ENCODE measurements at regions not wholly inside any gene's neighbourhood (a gene's known extent, or its start where the extent isn't known, plus 50 kb on each side); places are given as distances from the start of the nearest gene placed in this dataset.
A peak's percentile ranks its signal among the peaks of the same experiment; 100 is the strongest.
"Not testable (repeated sequence)": the region's sequence is repeated elsewhere in the genome, so short reads cannot be mapped to it uniquely, and the experiment has no call there.

DNA sequence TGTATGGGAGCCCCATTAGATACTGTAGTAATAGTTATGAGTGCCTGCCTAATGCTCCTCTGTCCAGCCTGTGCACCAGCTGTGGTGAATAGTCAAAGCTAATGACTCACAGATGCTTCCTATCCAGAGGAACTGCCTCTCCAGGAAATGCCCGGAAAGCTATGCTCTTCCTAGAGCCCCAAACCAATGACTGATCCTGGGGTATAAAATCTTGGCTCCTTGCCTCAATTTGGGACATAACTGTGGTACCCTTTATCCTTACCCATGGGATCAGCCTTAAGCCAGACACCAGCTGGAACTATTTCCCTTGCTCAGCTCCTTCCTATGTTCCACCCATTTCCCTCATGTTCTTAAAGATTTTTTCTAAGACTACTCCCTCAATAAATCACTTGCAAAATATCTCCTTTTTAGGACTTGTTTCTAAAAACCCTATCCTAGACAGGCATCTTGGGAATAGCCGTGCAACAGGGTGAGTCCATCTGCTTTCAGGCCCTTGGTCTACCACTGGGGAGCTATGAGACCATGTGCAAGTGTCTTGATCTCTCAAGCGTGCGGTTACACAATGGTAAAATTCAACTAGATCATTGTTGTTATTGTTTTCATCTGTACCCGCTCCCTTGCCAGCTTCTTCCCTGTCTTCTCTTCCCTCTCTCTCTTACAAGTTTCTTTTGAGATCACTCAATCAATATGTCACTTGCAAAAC is 283.7 kb downstream of the BTBD3 start:
- peak; percentile 0 to 28 for DNase-seq (ENCODE audit: low read depth in 2 of 2)

DNA sequence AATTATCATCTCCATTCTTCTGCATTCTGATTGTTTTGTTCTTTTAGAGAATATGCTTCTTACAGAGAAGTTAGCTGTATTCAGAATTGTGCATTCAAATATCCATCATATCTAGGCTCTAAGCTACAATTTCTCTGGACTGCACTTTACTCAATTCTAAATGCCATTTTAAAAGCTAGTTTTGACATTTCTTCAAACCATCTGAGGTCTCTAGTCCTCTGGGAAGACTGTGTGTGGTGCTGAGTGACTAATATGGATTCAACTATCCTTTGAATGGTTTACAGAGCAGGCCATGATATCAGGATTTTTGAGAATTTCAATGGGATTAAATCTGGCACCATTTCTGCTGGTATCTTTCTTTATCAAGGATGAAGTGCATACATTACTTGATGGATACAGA is 285.7 kb downstream of the BTBD3 start:
- DNase-seq (ENCODE audit: low read depth in 2 of 2): no peak

DNA sequence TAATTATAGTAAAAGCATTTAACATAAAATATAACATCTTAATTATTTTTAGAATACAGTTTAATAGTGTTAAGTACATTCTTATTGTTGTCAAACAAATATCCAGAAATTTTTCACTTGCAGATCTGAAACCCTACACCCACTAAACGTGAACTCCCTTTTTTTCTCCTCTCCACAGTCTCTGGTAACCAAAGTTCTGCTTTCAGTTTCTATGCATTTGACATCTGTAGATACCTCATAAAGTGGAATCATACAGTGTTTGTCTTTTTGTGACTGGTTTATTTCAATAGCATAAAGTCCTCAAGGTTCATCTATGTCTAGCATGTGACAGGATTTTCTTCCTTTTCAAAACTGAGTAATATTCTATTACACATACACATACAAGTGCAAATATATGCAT is 286.3 kb downstream of the BTBD3 start:
- DNase-seq (ENCODE audit: low read depth in 2 of 2): no peak

DNA sequence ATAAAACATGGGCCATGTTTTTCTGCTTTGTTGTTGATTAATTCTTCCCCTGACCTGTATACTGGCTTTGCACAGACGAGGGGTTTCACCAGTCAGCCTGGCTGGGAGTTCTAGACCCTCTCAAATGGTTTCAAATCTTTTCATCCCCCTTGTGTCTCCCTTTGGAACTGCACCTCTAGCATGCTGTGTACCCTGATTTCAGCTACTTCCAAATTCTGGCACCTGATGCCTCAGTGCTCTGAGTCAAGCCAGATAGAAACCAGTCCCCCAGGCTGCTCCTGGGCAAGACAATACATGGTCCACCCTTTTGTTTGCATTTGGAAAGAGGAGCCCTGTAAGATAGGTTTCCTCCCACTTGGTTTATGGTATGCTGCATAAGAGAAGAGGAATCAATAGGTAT is 290.2 kb downstream of the BTBD3 start:
- peak; percentile 30 to 67 for DNase-seq (ENCODE audit: low read depth in 2 of 2)

DNA sequence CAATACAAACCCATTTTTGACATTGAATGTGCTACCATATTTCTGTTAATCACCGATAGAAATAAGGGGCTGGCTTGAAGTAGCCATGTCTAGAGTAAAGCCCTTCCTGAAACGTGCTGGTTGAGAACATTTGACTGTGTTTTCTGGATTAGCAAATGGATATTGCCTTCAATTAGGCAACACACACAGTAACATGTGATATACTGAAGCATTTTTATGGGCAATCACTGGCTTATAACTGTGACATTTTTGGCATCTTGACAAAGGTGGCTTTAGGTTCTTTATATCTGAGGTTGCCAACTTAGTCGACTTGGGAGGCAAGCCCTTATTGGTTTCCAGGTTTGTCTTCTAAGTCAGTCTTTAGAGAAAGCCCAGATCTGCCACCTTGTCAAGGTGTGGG is 292.9 kb downstream of the BTBD3 start:
- no peak for DNase-seq (ENCODE audit: low read depth in 2 of 2)

DNA sequence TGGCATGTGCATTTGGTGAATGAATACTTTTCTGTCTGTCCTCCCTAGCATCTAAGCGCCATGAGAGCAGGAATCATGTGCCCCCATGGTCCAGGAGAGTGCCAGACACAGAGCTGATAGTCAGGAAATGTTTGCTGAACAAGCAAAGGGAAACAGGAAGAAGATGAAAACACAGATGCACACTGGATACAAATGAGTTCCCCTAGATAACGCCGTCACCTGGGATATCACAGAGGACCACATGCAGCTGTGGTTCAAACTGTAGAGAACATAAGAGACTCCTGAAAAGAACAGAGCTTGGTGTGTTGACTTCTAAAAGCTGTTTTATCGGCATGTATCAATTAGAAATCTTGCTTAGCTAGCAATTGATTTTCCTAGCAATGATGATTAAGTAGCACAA is 293.7 kb downstream of the BTBD3 start:
- peak in 1 of 2 donors; percentile 9 for DNase-seq (ENCODE audit: low read depth in 2 of 2)

DNA sequence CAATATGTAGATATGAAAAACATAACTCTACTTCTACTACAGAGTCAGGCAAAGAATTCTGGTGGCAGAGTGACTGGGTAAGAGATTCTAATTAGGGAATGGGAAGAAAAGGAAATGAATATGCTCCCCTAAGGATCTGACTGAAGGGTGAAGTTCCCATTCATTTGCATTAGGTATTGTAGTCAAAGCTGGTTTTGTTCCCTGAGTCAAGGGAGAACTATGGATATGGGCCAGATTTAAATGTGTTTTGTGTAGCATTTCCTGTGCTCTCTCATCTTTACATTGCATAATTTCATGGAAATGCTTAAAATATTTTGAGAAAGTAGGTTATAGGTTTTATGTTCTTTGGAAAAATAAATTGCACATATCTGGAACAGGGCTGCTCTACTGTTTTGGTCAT is 299.7 kb downstream of the BTBD3 start:
- no peak for DNase-seq (ENCODE audit: low read depth in 2 of 2)

DNA sequence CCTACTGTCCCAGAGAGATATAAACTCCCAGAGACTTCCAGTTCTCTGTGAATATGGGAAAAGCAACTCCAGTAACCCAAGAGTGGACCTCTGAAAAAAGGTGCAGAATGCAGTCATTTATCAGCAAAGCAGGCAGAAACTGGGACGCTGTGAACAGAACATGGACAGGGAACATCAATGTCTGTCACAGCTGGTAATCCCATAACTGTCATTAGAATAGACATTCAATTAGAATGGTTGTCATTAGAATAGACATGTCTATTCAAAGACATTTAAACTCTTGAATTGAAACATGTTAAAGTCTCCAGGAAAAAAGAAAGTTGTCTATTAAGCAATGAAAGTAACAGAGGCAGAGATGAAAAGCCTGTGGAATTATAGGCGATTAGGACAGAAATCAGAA is 302.1 kb downstream of the BTBD3 start:
- DNase-seq (ENCODE audit: low read depth in 2 of 2): no peak

DNA sequence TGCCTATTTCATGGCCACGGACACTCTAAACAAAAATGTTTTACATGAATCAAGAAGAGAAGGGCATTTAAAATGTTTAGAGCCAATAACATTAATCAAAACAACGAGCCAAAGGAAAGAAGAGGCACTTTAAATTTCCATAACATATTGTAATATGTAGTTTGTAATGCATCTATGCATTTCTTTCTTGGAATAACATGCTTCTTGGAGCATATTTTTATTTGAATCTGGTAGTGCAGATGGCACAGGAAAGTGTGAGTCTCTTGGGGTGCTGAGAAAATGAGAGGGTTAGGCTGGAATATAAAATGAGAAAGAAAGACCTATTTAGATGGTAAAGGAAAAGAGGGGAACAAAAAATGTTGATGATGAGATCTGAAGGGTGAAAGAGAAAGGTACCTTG is 305.4 kb downstream of the BTBD3 start:
- no peak for DNase-seq (ENCODE audit: low read depth in 2 of 2)

DNA sequence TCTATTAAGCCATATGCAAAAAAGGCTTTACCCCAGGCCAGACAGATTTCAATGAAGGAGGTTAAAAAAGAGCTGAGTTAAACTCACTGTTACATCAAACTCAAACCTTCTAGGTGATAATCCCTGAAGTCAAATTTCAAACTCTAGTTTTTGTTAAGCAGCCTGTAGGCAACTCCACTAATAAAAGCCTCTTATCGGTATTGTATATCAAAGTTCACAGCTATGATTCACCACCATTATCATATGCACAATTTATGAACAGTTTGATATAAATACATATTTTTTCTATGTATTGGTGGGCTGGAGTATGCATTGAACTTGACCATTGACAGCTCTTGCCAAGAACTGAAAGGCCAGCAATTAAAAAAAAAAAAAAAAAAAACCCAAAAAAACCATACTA is 308.2 kb downstream of the BTBD3 start:
- no peak for DNase-seq (ENCODE audit: low read depth in 2 of 2)

DNA sequence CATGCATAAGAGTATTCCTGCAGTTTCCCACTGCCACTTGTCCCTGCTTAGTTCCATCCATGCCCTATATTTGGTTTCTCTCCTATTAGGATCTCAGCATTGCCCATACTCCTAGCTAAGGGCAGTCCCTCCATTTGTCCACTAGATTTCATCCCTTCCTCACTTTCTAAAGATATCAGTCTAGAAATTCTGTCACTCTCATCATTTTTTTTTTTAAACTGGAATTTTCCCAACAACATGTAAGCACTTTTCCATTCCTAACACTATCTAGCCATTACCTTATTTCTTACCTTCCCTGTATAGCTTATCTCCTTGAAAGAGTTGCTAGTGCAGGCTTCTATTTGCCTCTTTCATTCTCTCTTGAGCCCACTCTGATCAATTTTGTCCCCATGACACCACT is 312.2 kb downstream of the BTBD3 start:
- no peak for DNase-seq (ENCODE audit: low read depth in 2 of 2)

DNA sequence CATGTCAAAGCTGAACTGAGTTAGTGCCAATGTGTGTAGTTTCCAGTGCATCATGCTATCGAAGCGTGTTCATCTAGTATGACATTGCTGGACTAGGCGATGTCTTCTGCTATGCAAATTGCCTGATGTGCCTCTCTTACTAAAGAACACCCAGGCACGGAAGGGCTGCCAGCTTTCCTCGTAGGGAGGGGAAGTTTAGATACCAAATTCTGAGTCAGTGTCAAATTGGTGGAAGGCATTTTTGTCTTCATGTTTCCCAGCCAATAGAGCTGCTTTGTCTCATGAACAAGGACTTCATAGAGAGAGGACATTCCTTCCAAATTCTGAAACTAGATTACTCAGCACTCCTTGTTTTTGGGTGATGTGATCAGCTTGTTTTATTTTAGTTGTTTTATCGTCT is 320.1 kb downstream of the BTBD3 start:
- DNase-seq (ENCODE audit: low read depth in 2 of 2): no peak

DNA sequence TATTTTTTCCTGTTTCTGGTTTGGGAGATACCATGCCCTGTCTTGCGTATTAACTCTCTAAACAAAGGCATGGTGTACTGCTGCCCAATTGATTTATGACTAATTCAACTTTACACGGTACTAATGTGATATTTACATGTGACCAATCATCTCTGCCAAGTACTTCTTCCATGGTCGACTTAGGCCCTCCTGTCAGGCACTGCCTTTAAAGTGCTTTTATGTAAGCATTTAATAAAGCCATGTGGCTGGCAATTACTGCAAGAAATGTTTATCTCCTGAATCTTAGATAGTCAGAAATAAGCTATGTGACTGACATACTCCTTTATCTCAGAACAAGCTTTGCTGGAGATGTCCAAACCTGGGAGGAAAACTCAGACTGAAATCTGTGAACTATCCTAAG is 323.4 kb downstream of the BTBD3 start:
- DNase-seq (ENCODE audit: low read depth in 2 of 2): no peak

DNA sequence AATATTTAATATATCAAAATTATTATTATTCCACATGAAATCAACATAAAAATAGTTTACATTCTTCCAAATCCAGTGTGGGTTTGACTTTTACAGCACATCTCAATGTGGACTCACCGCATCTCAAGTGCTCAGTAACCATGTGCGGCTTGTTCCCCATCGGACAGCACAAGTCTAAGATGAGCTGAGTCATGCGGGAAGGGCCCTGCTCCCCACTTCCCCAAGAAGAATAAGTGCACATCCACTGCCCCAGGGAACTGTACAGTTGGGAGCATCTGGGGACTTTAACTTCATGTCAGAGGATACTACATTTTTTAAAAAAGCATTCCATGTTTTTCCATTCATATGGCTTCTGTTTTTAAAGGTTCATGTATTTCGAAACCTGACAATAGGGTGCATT is 325.6 kb downstream of the BTBD3 start:
- DNase-seq (ENCODE audit: low read depth in 2 of 2): no peak

DNA sequence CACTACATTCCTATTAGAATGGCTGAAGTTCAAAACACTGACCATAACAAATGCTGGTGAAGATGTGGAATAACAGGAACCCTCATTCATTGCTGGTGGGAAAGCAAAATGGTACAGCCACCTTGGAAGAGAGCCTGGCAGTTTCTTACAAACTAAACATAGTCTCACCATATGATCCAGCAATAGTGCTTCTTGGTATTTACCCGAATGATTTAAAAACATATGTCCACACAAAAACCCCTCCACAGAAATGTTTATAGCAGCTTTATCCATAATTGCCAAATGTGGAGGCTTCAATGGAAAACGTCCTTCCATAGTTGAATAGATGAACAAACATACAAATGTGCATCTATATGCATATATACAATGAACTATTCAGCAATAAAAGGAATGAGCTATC is 330.8 kb downstream of the BTBD3 start:
- DNase-seq (ENCODE audit: low read depth in 2 of 2): no peak

DNA sequence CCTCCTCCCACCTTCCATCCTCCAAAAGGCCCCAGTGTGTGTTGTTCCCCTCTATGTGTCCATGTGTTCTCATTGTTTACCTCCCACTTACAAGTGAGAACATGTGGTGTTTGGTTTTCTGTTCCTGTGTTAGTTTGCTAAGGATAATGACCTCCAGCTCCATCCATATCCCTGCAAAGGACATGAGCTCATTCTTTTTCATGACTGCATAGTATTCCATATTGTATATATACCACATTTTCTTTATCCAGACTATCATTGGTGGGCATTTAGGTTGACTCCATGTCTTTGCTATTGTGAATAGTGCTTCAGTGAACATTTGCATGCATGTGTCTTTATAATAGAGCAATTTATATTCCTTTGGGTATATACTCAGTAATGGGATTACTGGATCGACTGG is 333.0 kb downstream of the BTBD3 start:
- not testable (repeated sequence) for DNase-seq (ENCODE audit: low read depth in 2 of 2)

DNA sequence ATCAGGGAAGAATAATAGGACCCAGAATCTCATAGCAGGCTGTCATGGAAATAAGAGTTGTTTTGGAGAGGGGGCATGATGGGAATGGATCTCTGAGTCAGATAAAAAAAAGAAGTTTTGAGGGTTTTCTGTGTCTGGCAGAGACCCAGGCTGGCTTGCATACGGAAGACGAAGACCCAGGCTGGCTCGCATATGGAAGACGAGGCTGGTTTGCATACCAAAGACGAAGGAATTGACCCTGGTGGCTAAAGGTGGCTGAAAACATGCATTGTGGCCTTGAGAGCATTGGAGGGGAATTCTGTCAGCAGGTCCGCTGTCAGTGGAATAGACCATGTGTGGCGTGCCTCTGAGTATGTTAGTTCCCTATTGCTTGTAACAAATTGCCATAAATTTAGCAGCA is 335.1 kb downstream of the BTBD3 start:
- no peak for DNase-seq (ENCODE audit: low read depth in 2 of 2)

DNA sequence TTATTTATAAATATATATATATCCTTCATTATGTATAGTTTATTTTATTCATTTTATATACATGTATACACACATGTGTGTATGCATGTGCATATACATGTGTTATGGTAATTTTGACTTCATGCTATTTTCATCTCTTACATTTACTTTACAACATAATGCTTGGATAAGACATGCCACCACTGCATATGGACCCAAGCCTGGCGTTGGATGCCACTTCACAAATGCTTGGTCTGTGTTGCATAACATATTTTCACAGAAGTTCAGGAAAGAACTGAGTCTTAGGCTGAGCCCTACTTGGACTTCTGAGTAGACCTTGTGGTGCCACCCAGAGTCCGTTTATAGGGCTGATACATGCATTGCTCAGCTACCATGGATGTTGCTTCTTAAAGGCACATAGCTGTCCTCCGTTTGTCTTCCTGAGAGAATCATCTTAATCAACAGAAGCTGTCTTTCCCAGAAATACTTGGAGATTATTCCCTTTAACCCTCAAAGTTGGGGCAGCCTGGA is 337.8 kb downstream of the BTBD3 start:
- no peak for DNase-seq (ENCODE audit: low read depth in 2 of 2)

DNA sequence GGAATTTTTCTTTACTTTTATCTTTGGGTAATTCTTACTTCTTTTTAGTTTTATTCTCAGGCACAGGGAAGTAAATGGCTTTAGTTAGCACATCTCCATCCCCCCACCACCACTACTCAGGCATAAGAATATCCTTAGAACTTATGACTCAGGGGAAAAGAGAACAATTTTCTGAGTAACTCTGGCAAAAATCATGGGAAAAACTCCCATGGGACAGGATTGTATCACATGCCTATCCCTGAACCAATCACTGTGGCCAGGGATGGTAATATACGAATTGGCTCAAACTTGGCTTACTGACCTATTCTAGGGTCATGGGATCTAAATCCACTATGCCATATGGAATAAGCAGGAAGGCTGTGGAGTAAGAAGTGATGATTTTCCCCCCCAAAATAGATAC is 339.1 kb downstream of the BTBD3 start:
- no peak for DNase-seq (ENCODE audit: low read depth in 2 of 2)

DNA sequence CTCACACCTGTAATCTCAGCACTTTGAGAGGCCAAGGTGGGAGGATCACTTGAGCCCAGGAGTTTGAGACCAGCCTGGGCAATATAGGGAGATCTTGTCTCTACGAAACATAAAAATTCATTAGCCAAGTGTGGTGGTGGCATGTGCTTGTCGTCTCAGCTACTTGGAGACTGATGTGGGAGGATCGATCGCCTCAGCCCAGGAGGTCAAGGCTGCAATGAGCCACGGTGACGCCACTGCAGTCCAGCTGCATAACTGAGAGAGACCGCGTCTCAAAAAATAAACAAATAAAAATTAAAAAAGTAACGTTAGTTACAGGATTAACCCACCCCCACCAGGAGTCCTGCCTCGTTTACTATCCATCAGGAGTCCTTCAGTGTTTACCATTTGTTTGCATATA is 345.1 kb downstream of the BTBD3 start:
- DNase-seq (ENCODE audit: low read depth in 2 of 2): no peak

DNA sequence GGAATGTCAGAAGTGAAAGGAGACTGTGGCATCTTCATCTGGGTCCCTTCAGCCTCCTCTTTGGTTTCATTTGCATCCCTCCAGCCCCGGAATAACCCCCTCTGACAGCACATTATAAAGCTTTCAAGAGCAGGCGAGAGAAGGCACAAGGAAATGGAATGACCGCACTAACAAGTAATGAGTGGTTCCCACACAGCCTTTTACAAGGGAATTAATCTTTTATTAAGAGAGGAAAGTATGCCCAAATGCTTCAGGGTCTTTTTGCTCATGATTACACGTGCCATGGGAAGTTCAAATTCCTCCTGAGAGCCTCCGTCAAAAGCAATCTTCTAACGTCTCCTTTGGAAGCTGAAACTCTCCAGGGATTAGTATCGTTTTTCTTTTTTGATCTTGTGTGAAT is 347.0 kb downstream of the BTBD3 start:
- no peak for DNase-seq (ENCODE audit: low read depth in 2 of 2)

DNA sequence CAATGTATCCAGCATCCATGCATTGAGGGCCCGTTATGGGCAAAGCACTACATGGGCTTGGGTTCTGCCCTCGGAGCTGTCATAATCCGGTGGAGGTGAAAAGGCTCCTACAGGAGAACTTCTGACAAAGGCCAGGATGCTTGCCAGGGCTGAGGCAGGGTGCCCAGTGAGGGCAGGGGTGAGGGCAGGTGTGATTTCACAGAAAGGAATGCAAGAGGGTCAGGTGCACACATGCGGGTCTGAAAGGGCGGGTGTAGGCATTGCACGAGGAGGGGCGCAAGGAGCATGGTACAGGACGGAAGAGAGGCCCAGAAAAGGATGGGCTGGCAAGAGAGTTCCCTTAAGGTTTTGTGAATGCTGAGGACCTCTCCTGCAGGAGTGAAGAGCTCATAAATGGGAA is 348.0 kb downstream of the BTBD3 start:
- no peak for DNase-seq (ENCODE audit: low read depth in 2 of 2)

DNA sequence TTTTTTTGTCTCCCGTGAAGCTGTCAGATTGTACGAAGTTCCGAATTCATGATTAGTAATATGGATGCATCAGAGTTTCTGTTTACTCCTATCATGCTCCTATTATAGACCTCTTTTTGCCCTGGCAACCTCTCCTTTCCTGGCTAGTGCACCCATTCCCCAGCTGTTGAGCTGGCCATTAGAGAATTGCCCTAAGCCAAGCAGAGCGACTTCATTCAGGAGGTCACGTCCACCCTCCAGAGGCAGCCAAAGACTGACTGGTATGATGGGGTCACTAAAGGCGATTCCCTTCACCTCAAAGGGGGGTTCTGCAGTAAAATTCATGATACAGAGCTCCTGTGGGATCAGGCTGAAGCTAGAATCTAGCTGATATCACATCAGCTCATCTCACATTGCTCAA is 351.9 kb downstream of the BTBD3 start:
- DNase-seq (ENCODE audit: low read depth in 2 of 2): no peak

DNA sequence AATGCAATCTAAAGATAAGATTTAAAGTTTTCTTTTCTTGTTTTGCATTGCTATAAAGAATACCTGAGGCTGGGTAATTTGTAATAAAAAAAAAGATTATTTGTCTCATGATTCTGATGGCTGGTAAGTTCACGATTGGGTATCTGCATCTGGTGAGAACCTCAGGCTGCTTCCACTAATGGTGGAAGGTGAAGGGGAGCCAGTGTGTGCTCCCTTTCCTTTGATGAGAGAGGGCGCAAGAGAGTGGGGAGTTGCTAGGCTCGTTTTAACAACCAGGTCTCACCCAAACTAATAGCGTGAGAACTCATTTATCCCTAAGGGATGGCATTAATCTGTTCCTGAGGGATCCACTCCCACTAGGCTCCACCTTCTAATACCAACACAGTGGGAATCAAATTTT is 353.2 kb downstream of the BTBD3 start:
- DNase-seq (ENCODE audit: low read depth in 2 of 2): no peak
